ENCODE measurements at regions not wholly inside any gene's neighbourhood (a gene's known extent, or its start where the extent isn't known, plus 50 kb on each side); places are given as distances from the start of the nearest gene placed in this dataset.
"Not testable (repeated sequence)": the region's sequence is repeated elsewhere in the genome, so short reads cannot be mapped to it uniquely, and the experiment has no call there.

- Histone ChIP-seq H3K4me1 (no peaks in the 10 kb centered on the region), H3K4me2 (no peak overlapping the region), H4K20me1 (no peaks in the 10 kb centered on the region), H3K9me3 (no peaks in the 10 kb centered on the region), H3K4me3 (no peak overlapping the region), H3K27me3 (no peaks in the 10 kb centered on the region), H3K9ac (no peak overlapping the region), H3K27ac (no peak overlapping the region), H3K36me3 (no peaks in the 10 kb centered on the region)
- TF ChIP-seq Cebpa-rat (IDR thresholded peaks at IDR 0.05), result no peak
Observed at GRCh38 chr6:114940181-114940580, 597.4 kb upstream of the HS3ST5 start.

- H3K4me3 ChIP-seq, result no peak overlapping the region
- no peaks in the 10 kb centered on the region for H3K27me3 ChIP-seq
- no peaks in the 10 kb centered on the region for H4K20me1 ChIP-seq
- TF ChIP-seq Cebpa-rat (IDR thresholded peaks at IDR 0.05), result no peak
- no peaks in the 10 kb centered on the region for H3K9me3 ChIP-seq
- no peak overlapping the region for H3K27ac ChIP-seq
- H3K36me3 ChIP-seq, result no peaks in the 10 kb centered on the region
- no peak overlapping the region for H3K9ac ChIP-seq
- no peaks in the 10 kb centered on the region for H3K4me1 ChIP-seq
- no peak overlapping the region for H3K4me2 ChIP-seq
Observed at GRCh38 chr6:114939630-114940029, 596.8 kb upstream of the HS3ST5 start.

- no peaks in the 10 kb centered on the region for H3K4me1 ChIP-seq
- TF ChIP-seq Cebpa-rat (IDR thresholded peaks at IDR 0.05), result no peak
- H3K9me3 ChIP-seq, result no peaks in the 10 kb centered on the region
- no peak overlapping the region for H3K4me2 ChIP-seq
- no peak overlapping the region for H3K4me3 ChIP-seq
- H3K27ac ChIP-seq, result no peak overlapping the region
- no peaks in the 10 kb centered on the region for H3K36me3 ChIP-seq
- no peak overlapping the region for H3K9ac ChIP-seq
- H4K20me1 ChIP-seq, result no peaks in the 10 kb centered on the region
- no peaks in the 10 kb centered on the region for H3K27me3 ChIP-seq
Observed at GRCh38 chr6:114936080-114936479, 593.3 kb upstream of the HS3ST5 start.

- Histone ChIP-seq H3K4me3 (no peak overlapping the region), H3K4me1 (no peaks in the 10 kb centered on the region), H4K20me1 (no peaks in the 10 kb centered on the region), H3K27ac (no peak overlapping the region), H3K36me3 (no peaks in the 10 kb centered on the region), H3K9ac (no peak overlapping the region), H3K27me3 (no peaks in the 10 kb centered on the region), H3K9me3 (no peaks in the 10 kb centered on the region), H3K4me2 (no peak overlapping the region)
- TF ChIP-seq Cebpa-rat (IDR thresholded peaks at IDR 0.05), result no peak
Observed at GRCh38 chr6:114934079-114934478, 591.3 kb upstream of the HS3ST5 start.

GRCh38 chr6:114928731-114929130, 585.9 kb upstream of the HS3ST5 start:
- H3K4me1 ChIP-seq, H4K20me1 ChIP-seq, H3K9ac ChIP-seq, H3K9me3 ChIP-seq, H3K4me2 ChIP-seq, H3K27me3 ChIP-seq, H3K36me3 ChIP-seq, H3K27ac ChIP-seq, H3K4me3 ChIP-seq: not testable (repeated sequence)

- no peaks in the 10 kb centered on the region for H3K27me3 ChIP-seq
- H3K4me3 ChIP-seq, result no peak overlapping the region
- H4K20me1 ChIP-seq, result no peaks in the 10 kb centered on the region
- no peaks in the 10 kb centered on the region for H3K36me3 ChIP-seq
- no peak for TF ChIP-seq Cebpa-rat (IDR thresholded peaks at IDR 0.05)
- no peak overlapping the region for H3K4me2 ChIP-seq
- H3K9me3 ChIP-seq, result no peaks in the 10 kb centered on the region
- no peak overlapping the region for H3K9ac ChIP-seq
- H3K27ac ChIP-seq, result no peak overlapping the region
- H3K4me1 ChIP-seq, result no peaks in the 10 kb centered on the region
Observed at GRCh38 chr6:114906096-114906495, 563.3 kb upstream of the HS3ST5 start.

GRCh38 chr6:114897536-114897935, 554.7 kb upstream of the HS3ST5 start:
- Histone ChIP-seq H3K4me1 (no peaks in the 10 kb centered on the region), H3K4me3 (no peak overlapping the region), H3K27me3 (no peaks in the 10 kb centered on the region), H3K9ac (no peak overlapping the region), H3K4me2 (no peak overlapping the region), H3K36me3 (no peaks in the 10 kb centered on the region), H3K9me3 (no peaks in the 10 kb centered on the region; the same call in 1 of the 2 replicates), H3K27ac (no peak overlapping the region), H4K20me1 (no peaks in the 10 kb centered on the region)
- no peak for TF ChIP-seq Cebpa-rat (IDR thresholded peaks at IDR 0.05)

GRCh38 chr6:114892211-114892610, 549.4 kb upstream of the HS3ST5 start:
- H3K27me3 ChIP-seq, result no peaks in the 10 kb centered on the region
- H3K9ac ChIP-seq, result no peak overlapping the region
- no peaks in the 10 kb centered on the region for H3K36me3 ChIP-seq
- no peaks in the 10 kb centered on the region for H3K4me1 ChIP-seq
- H3K9me3 ChIP-seq, result no peaks in the 10 kb centered on the region
- no peak overlapping the region for H3K27ac ChIP-seq
- H4K20me1 ChIP-seq, result no peaks in the 10 kb centered on the region
- H3K4me3 ChIP-seq, result no peak overlapping the region
- no peak overlapping the region for H3K4me2 ChIP-seq
- no peak for TF ChIP-seq Cebpa-rat (IDR thresholded peaks at IDR 0.05)

GRCh38 chr6:114888241-114888640, 545.4 kb upstream of the HS3ST5 start:
- Histone ChIP-seq H3K4me1 (no peaks in the 10 kb centered on the region), H3K27me3 (no peaks in the 10 kb centered on the region), H3K36me3 (no peaks in the 10 kb centered on the region), H3K4me2 (no peak overlapping the region), H3K27ac (no peak overlapping the region), H4K20me1 (no peaks in the 10 kb centered on the region), H3K9me3 (no peaks in the 10 kb centered on the region), H3K9ac (no peak overlapping the region), H3K4me3 (no peak overlapping the region)
- no peak for TF ChIP-seq Cebpa-rat (IDR thresholded peaks at IDR 0.05)

- Histone ChIP-seq H3K4me3 (no peak overlapping the region), H3K27ac (no peak overlapping the region), H4K20me1 (no peaks in the 10 kb centered on the region), H3K9me3 (no peaks in the 10 kb centered on the region), H3K9ac (no peak overlapping the region), H3K36me3 (no peaks in the 10 kb centered on the region), H3K4me2 (no peak overlapping the region), H3K4me1 (no peaks in the 10 kb centered on the region), H3K27me3 (no peaks in the 10 kb centered on the region)
- TF ChIP-seq Cebpa-rat (IDR thresholded peaks at IDR 0.05), result no peak
Observed at GRCh38 chr6:114886670-114887436, 544.0 kb upstream of the HS3ST5 start.

GRCh38 chr6:114879693-114880092, 536.9 kb upstream of the HS3ST5 start:
- no peak overlapping the region for H3K4me3 ChIP-seq
- H4K20me1 ChIP-seq, result no peaks in the 10 kb centered on the region
- no peaks in the 10 kb centered on the region for H3K4me1 ChIP-seq
- no peaks in the 10 kb centered on the region for H3K27me3 ChIP-seq
- H3K9me3 ChIP-seq, result no peaks in the 10 kb centered on the region
- no peak for TF ChIP-seq Cebpa-rat (IDR thresholded peaks at IDR 0.05)
- no peak overlapping the region for H3K4me2 ChIP-seq
- H3K9ac ChIP-seq, result no peak overlapping the region
- H3K27ac ChIP-seq, result no peak overlapping the region
- no peaks in the 10 kb centered on the region for H3K36me3 ChIP-seq

Data from BLaER1 (cell line).